GM18502 (cell line): ENCODE measurements at regions not wholly inside any gene's neighbourhood (a gene's known extent, or its start where the extent isn't known, plus 50 kb on each side); places are given as distances from the start of the nearest gene placed in this dataset.
"Not testable (repeated sequence)": the region's sequence is repeated elsewhere in the genome, so short reads cannot be mapped to it uniquely, and the experiment has no call there.

ENCODE experiments used
- ATAC-seq: cut with Tn5 transposase; IDR thresholded peaks from one replicate; pipeline ENCODE4 v1.9.1; 2021; ENCODE audit warnings: mild to moderate bottlenecking; ENCODE audit not compliant: unreplicated experiment, poor library complexity

GRCh38 chr3:182118066-182118465 lies 406.3 kb downstream of the SOX2 start:
- ATAC-seq: no peak

DNA sequence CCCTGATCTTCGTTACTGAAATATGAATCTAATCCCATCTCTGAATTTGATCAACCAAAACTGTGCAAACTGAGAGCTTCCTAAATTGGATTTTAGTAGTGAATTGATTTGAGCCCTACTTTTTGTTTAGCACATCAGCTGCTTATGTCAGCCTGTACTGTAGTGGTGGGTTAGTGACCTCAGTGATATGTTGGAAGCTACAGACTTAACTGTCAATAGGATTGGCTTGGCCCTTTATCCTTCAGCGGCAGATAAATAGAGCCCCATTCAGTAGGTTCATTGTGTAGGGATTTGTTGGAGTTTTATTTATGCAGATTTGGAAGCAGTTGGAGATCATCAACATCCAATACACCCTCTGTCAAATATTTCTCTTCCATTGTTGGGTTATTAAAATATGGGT lies 409.7 kb downstream of the SOX2 start:
- no peak for ATAC-seq

GRCh38 chr3:182122779-182123178 lies 411.1 kb downstream of the SOX2 start:
- ATAC-seq: no peak

DNA sequence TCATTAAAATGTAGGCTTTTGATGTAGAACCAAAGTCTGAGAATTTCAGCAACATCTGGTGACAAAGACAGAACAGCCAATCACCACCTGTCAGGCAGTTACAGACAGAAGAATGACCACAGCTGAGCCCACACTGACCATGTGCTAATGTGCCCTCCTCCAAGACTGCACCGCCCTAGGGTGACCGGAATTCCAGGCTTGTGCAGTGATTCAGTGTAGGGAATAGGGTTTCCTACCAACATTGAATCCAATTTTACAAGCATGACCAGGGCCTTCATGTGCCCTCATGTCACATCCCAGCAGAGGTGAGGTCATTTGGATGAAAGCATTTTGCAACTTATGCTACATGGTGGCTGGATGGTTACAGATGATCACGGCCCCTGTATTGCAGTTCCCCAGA lies 412.5 kb downstream of the SOX2 start:
- ATAC-seq: no peak

GRCh38 chr3:182124716-182125115 lies 413.0 kb downstream of the SOX2 start:
- no peak for ATAC-seq

GRCh38 chr3:182129740-182130139 lies 418.0 kb downstream of the SOX2 start:
- ATAC-seq: no peak

- no peak for ATAC-seq
Measured at GRCh38 chr3:182133752-182134151, 422.0 kb downstream of the SOX2 start.

DNA sequence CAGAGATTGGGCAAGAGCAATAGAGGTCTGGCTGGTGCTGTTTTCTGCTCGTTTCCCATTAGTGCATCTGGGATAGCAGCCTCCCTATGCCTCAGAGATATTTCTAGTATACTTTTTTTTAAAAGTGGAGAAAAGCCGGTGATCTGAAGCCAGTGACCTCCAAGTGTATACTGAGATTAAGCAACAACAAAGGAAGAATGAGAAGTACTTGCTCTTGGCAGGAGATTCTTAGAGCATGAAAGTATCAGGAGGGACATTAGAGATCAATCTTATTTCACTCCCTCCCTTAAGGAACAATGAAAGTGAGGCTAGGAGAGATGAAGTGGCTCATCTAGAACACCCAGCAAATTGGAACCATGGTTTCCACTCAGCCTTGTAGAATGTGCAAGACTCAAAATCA lies 423.3 kb downstream of the SOX2 start:
- ATAC-seq: no peak

GRCh38 chr3:182136008-182136910 lies 424.5 kb downstream of the SOX2 start:
- no peak for ATAC-seq

- no peak for ATAC-seq
Measured at GRCh38 chr3:182138393-182138792, 426.7 kb downstream of the SOX2 start.

- ATAC-seq: no peak
Measured at GRCh38 chr3:182139627-182140357, 428.1 kb downstream of the SOX2 start.

DNA sequence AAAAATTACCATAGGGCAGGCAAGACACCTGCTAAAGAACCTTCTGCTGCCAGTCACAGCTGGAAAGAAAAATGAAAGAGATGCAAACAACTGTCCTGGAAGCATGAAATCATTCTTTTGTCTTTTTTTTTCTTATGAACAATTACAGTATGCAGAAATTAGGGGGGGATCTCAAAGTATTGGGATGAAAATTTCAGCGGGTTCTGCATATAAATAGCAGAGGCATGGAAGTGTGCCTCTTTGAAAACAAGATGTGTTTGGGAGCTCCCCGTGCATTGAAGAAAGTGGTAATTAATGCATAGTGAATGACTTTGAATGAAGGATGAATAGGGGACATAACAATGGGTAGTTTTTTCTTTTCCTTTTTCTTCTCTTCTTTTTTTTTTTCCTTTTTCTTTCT lies 431.2 kb downstream of the SOX2 start:
- ATAC-seq: no peak

GRCh38 chr3:182143903-182144302 lies 432.2 kb downstream of the SOX2 start:
- ATAC-seq: no peak

DNA sequence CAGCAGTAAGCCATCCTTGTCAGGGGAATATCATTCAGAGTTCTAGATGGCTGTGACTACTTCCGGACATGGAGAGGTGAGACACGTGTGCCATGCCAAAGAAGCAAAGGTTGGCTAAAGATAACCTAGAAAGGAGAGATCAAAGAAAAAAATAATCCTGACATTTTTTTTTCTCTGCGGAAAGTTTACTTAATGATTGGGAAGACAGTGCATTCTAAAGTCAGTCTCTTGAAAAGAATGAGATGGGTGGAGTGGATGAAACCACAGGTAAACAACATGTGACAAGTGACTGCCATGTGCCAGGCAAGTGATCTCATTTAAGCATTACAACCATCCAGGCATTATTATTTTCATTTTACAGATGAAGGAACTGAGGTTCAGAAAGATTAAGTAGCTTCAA lies 436.6 kb downstream of the SOX2 start:
- no peak for ATAC-seq

DNA sequence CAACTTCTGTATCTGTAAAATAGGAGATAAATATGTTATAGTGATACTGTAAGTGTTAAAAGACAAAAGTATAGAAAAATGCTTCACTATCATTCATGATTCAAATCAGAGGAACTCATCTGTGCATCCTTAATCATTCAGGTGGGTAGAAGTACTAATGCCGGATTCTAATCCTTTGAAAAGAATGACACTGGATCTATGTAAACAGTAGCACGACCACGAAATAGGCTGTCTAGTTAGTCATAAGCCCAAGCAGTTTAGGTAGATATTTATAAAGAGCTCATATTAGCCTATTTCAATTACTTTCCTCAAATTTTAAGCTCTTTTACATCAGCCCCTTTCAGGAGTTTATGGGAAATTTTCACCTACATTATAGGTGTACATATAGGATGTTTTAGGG lies 437.9 kb downstream of the SOX2 start:
- no peak for ATAC-seq

- ATAC-seq: not testable (repeated sequence)
Measured at GRCh38 chr3:182156326-182156725, 444.6 kb downstream of the SOX2 start.

DNA sequence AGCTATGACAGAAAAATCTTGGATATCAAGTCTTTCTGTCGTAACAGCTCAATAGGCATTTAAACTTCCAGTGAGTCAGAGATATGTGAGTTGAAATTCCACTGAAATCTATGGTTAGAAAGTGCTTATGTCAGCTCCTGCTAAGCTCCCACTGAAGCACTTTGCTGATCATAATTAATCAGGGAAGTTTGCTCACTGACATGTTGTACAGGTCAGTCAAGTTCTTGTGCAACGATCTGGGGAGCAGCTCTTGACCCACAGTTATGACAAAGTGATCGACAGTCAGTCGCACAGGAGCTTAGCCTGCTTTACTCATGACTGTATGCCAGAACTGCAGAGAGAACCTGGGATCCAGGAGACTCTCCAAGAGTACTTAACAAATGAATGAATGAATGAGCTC lies 453.5 kb downstream of the SOX2 start:
- ATAC-seq: no peak

DNA sequence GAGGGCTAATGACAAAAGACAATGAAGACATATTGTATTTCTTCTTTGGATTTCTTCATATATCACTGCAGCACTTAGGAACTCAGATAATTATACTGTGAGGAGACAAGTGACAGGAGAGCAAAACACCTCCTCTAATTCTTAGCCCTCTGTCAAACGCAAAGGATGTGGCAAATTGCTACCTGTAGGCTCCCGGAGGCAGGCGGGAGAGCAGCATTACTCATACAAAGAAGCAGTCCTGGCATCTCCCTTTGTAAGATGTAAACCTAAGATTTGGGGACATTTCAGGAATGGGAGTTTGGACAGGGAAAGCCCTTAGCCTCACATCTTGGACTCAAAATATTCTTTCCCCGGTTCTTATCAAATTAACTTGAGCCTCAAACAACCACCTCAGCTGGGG lies 460.8 kb downstream of the SOX2 start:
- no peak for ATAC-seq

GRCh38 chr3:182178488-182179200 lies 466.9 kb downstream of the SOX2 start:
- no peak for ATAC-seq

DNA sequence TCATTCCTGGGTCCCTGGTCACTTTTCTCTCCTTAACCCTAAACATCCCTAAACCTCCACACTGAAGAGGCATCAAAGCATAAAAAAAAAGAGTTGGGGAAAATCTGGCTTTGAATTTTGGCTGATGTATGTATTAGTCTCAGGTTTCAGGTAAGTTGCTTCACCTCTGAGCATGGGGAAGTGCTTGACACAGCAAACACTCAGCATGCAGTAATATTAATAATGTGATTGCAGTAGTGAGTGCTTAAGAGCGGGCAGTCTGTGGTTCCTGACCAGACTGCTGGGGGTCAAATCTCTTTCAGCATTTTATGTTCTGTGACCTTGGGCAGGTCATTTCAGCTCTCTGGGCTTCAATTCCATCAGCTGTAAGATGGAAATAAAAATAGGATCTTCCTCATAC lies 467.9 kb downstream of the SOX2 start:
- no peak for ATAC-seq
